ENCODE measurements at regions not wholly inside any gene's neighbourhood (a gene's known extent, or its start where the extent isn't known, plus 50 kb on each side); places are given as distances from the start of the nearest gene placed in this dataset.

DNA sequence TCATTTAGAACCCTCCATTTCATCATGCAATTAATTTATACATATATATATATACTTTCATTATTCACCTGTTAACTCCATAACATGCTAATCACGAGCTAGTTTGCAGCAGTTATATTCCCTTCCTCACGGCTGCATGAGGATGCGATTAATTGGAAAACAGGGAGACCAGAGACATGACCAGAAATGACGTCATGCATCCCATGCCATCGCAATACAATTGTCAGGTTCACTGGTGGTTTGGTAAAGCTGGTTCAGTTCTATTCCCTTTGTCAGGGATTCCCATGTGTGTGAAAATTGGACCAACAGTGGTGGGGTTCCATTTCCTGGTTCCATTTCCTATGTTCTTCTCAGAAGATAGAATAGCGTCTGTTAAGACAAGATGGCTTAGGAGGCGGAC lies 440.4 kb upstream of the ERCC4 start:
- no peak for TF ChIP-seq CTCF (conservative IDR thresholded peaks at IDR 0.05; ENCODE audit: low read length)
- TF ChIP-seq EZH2phosphoT487 (IDR thresholded peaks at IDR 0.05; ENCODE audit: borderline replicate concordance, low read depth, low read length), result no peak

Measured in OCI-LY7 (cell line).